SK-N-SH (cell line): ENCODE measurements at regions not wholly inside any gene's neighbourhood (a gene's known extent, or its start where the extent isn't known, plus 50 kb on each side); places are given as distances from the start of the nearest gene placed in this dataset.
A peak's percentile ranks its signal among the peaks of the same experiment; 100 is the strongest.

ENCODE experiments used
- CTCF ChIA-PET: fragments of 300-600, 350-600 bp; formaldehyde crosslinking; extraction: SDS; loops from one replicate; lab custom pipeline; 2021; lab: Yijun Ruan, JAX
- POLR2A ChIA-PET: fragments of 350-600 bp; sonication (Branson Sonifier 250); formaldehyde crosslinking; extraction: SDS; loops from one replicate; lab custom pipeline; 2020; ENCODE audit warnings: antibody characterized with exemption, inconsistent platforms; lab: Yijun Ruan, JAX
- DNase-seq: peaks from one replicate; pipeline ENCODE4 v3.0.0; 2012
- H2AFZ ChIP-seq: fragments of 200-600 bp; sonication (generic); 2 replicates; pipeline ENCODE4 v1.8.1; 2016; ENCODE audit warnings: antibody characterized with exemption, mild to moderate bottlenecking, low read depth
- H3F3A ChIP-seq: fragments of 200-600 bp; sonication (generic); replicated peaks from 2 replicates; pipeline ENCODE3; 2016; ENCODE audit warnings: antibody characterized with exemption, mild to moderate bottlenecking; ENCODE audit not compliant: insufficient read depth
- H3K27ac ChIP-seq, 2 experiments: fragments of 200-500 bp in 1 of 2; fragments of 200-600 bp in 1 of 2; sonication (Bioruptor generic) in 1 of 2; sonication (generic), shearing (Covaris generic) in 1 of 2; 2 replicates each; pipeline versions ENCODE4 v1.5.1 to v1.6.1; 2014 to 2016; ENCODE audit warnings: low read depth in 2 of 2, inconsistent platforms in 1 of 2, low read length in 1 of 2, mild to moderate bottlenecking in 1 of 2, mixed read lengths in 1 of 2
- H3K27me3 ChIP-seq: fragments of 200-600 bp; sonication (generic), shearing (Covaris generic); 2 replicates; pipeline ENCODE4 v1.6.1; 2016; ENCODE audit warnings: mixed run types; ENCODE audit not compliant: insufficient read depth
- H3K36me3 ChIP-seq, 2 experiments: fragments of 200-500 bp in 1 of 2; fragments of 200-600 bp in 1 of 2; sonication (Bioruptor generic) in 1 of 2; sonication (generic) in 1 of 2; replicated peaks in 1 of 2; 2 replicates each; pipeline versions ENCODE3 to v1.5.1; 2014 to 2016; ENCODE audit warnings: low read length in 1 of 2, mild to moderate bottlenecking in 1 of 2; ENCODE audit not compliant: insufficient read depth in 2 of 2, control insufficient read depth in 1 of 2
- H3K4me1 ChIP-seq, 2 experiments: fragments of 200-500 bp in 1 of 2; fragments of 200-600 bp in 1 of 2; sonication (Bioruptor generic) in 1 of 2; sonication (generic), shearing (Covaris generic) in 1 of 2; 2 replicates each; pipeline versions ENCODE4 v1.5.1 to v1.6.1; 2014 to 2016; ENCODE audit warnings: low read depth in 1 of 2, low read length in 1 of 2, mixed run types in 1 of 2; ENCODE audit not compliant: insufficient read depth in 2 of 2, control insufficient read depth in 1 of 2
- H3K4me2 ChIP-seq: fragments of 200-600 bp; sonication (generic), shearing (Covaris generic); 2 replicates; pipeline ENCODE4 v1.6.1; 2017; ENCODE audit warnings: mixed run types
- H3K4me3 ChIP-seq, 2 experiments: fragments of 200-500 bp in 1 of 2; fragments of 200-600 bp in 1 of 2; sonication (Bioruptor generic) in 1 of 2; sonication (generic), shearing (Covaris generic) in 1 of 2; 2 replicates each; pipeline versions ENCODE4 v1.5.1 to v1.8.1; 2014 to 2016; ENCODE audit warnings: low read depth in 2 of 2, inconsistent platforms in 1 of 2, low read length in 1 of 2, mild to moderate bottlenecking in 1 of 2, mixed read lengths in 1 of 2, moderate library complexity in 1 of 2
- H3K79me2 ChIP-seq: fragments of 200-600 bp; sonication (generic); 2 replicates; pipeline ENCODE4 v1.8.1; 2017; ENCODE audit warnings: mild to moderate bottlenecking; ENCODE audit not compliant: insufficient read depth
- H3K9ac ChIP-seq: fragments of 200-600 bp; sonication (generic); 2 replicates; pipeline ENCODE4 v1.6.1; 2017; ENCODE audit warnings: mixed run types
- H3K9me2 ChIP-seq: fragments of 200-600 bp; sonication (generic); 2 replicates; pipeline ENCODE4 v1.6.1; 2017; ENCODE audit warnings: mixed run types
- H3K9me3 ChIP-seq: fragments of 200-600 bp; sonication (generic); 2 replicates; pipeline ENCODE4 v1.6.1; 2017; ENCODE audit warnings: mixed run types, mild to moderate bottlenecking, moderate library complexity
- H4K20me1 ChIP-seq: fragments of 200-600 bp; sonication (generic); 2 replicates; pipeline ENCODE4 v1.6.1; 2017; ENCODE audit warnings: mild to moderate bottlenecking, mixed run types; ENCODE audit not compliant: insufficient read depth
- EP300 ChIP-seq, 2 experiments: IDR thresholded peaks; 2 replicates each; pipeline versions ENCODE4 v1.4.0 to v1.6.1; 2012; ENCODE audit warnings: borderline replicate concordance in 1 of 2, low read depth in 1 of 2, low read length in 1 of 2
- FOXM1 ChIP-seq: IDR thresholded peaks from 2 replicates; pipeline ENCODE4 v1.4.0; 2012; ENCODE audit warnings: low read depth, mild to moderate bottlenecking
- MXI1 ChIP-seq: IDR thresholded peaks from 2 replicates; pipeline ENCODE4 v1.6.1; 2012; ENCODE audit warnings: mild to moderate bottlenecking, low read depth, low read length, improper control_type of control experiment
- NRF1 ChIP-seq: IDR thresholded peaks from 2 replicates; pipeline ENCODE4 v1.6.1; 2012; ENCODE audit warnings: low read depth, mild to moderate bottlenecking, low read length
- POLR2AphosphoS5 ChIP-seq: IDR thresholded peaks from 2 replicates; pipeline ENCODE4 v1.6.1; 2012; ENCODE audit warnings: low read depth, low read length
- RCOR1 ChIP-seq: fragments of 150-350 bp; IDR thresholded peaks from 2 replicates; pipeline ENCODE4 v1.6.1; 2017; ENCODE audit warnings: antibody characterized with exemption, low read length
- TCF12 ChIP-seq: IDR thresholded peaks from 2 replicates; pipeline ENCODE4 v1.4.0; 2012
- WGBS: methylation state at CpG from one replicate; pipeline ENCODE4 v1.1.6; 2017; ENCODE audit warnings: low lambda C conversion rate; 5-methylcytosine and 5-hydroxymethylcytosine counted together
- TF ChIP-seq, protein P1 (sequence below): IDR thresholded peaks from 2 replicates; pipeline ENCODE4 v1.4.0; 2012; ENCODE audit warnings: low read depth, borderline replicate concordance

DNA sequence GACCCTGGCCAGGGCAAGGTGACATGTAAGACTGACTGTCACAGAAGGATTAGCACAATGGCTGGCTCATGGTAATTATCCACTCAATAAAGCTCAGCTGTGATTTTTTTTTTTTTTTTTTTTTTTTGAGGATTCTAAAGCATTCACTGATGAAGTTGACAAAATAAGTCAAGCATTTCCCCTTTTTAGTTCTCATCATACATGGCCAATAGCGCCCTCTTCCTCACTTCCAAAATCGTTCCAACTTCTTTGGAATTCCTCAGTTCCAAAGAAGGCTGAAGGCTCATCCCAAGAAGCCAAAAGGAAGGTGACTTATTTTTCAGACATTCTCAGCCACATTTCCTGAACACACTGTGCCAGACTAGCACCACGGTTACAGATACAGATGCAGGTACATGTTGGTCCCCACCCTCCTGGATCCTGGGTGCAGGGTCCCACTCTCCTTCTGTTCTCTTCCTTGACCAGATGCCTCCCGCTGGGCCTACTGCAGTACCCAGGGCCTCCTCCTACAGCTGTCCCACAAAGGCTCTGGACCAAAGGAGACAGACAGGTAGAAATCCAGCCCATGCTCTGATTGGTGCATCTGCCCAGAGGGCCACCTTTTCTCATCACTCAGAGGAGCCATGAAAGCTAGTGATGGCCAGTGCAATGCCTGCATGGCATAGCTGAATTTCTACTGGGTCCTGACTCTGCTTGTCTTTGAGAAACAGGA lies 202.6 kb downstream of the UACA start:
- Histone ChIP-seq H3K9me2 (no peaks in the 10 kb centered on the region), H3F3A (no peaks in the 10 kb centered on the region), H3K4me2 (no peak overlapping the region), H3K27ac (no peak overlapping the region), H3K4me1 (peaks cover 4 to 13% of the 10 kb centered on the region in 2 experiments; a peak in 1 of 4 replicates), H3K27me3 (no peaks in the 10 kb centered on the region; the same call in 1 of the 2 replicates), H4K20me1 (no peaks in the 10 kb centered on the region), H3K4me3 (no peak overlapping the region), H3K9ac (no peak overlapping the region), H3K9me3 (no peaks in the 10 kb centered on the region), H2AFZ (no peak overlapping the region), H3K36me3 (no peaks in the 10 kb centered on the region), H3K79me2 (no peaks in the 10 kb centered on the region)
- DNase-seq: no peak
- POLR2A ChIA-PET: no interaction called here
- CTCF ChIA-PET: interaction anchor here (0.9 to 2.0 kb wide), 2 partner anchors 9 to 72 kb away, joined by 3 to 8 read pairs; no protein-coding TSS in a partner anchor
- 70% methylated on average over 4 of the region's 4 CpGs for WGBS
- TF ChIP-seq EP300 (IDR thresholded peaks at IDR 0.05; ENCODE audit: borderline replicate concordance in 1 of 2, low read depth in 1 of 2, low read length in 1 of 2) (no peak), TCF12 (no peak)

DNA sequence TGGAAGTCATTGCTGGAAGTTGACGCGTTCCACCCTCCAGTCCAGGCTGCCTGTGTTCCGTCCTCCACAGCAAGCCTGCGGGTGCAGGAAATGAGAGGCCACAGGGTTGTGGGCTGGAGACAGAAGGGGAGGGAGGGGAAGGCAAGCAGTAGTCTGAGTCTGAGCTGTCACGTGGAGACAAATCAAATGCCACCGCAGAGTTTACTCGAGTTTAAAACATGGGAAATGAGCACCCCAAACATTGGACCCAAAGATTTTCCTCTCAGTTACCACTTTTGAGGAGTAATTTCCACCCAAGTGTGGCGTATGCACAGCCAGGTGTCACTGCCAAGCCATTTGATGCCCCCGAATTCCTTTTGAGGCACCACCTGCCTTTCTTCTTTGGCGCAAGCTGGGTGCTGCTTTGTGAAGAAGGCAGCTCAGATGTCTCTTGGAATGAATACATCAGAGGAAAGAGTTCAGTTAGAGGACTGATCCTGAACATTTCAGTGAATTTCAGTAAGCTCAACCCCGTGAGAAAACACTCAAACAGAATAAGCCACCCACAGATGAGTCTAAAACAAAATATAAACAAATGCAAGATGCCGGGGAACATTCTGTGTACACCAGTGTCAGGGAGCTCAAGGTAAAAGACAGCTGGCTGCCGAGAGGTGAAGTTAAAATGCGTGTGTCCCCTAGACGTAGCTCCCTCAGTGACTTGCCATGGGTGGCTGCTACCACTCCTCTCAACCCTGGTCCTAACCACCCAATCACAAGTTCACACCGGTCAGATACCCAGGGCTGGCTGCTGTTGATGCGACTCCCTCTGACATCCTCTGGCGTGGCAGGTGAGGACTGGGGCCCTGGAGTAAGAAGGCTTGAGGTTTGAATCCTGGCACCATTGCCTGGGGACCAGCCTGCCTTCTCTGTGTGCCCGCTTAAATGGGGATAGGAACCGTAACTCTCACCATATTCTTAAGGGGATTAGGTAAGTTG lies 203.8 kb downstream of the UACA start:
- no peaks in the 10 kb centered on the region for H3K36me3 ChIP-seq
- H3K4me2 ChIP-seq: peak overlapping the region; percentile 13; the same call in 1 of the 2 replicates

More for the DNA sequence above, 203.8 kb downstream of the UACA start:
- Histone ChIP-seq H4K20me1 (no peaks in the 10 kb centered on the region), H3K27ac (no peak overlapping the region), H3K4me3 (no peak overlapping the region), H2AFZ (no peak overlapping the region), H3K27me3 (peaks cover 4% of the 10 kb centered on the region), H3K9me2 (no peaks in the 10 kb centered on the region), H3K79me2 (no peaks in the 10 kb centered on the region), H3K4me1 (peaks cover 4 to 13% of the 10 kb centered on the region in 2 experiments; a peak in 1 of 4 replicates), H3F3A (no peaks in the 10 kb centered on the region), H3K9me3 (no peaks in the 10 kb centered on the region), H3K9ac (no peak overlapping the region)
- ChIA-PET POLR2A (no interaction called here), CTCF (interaction anchor here (1.0 kb wide), 1 partner anchor 163 kb away, joined by 3 read pairs; no protein-coding TSS in a partner anchor)
- DNase-seq: peak; percentile 61
- 72% methylated on average over 20 of the region's 20 CpGs for WGBS
- TF ChIP-seq NRF1 (no peak), FOXM1 (no peak), TCF12 (no peak), POLR2AphosphoS5 (no peak), MXI1 (no peak), RCOR1 (no peak)
- TF ChIP-seq, protein P1, sequence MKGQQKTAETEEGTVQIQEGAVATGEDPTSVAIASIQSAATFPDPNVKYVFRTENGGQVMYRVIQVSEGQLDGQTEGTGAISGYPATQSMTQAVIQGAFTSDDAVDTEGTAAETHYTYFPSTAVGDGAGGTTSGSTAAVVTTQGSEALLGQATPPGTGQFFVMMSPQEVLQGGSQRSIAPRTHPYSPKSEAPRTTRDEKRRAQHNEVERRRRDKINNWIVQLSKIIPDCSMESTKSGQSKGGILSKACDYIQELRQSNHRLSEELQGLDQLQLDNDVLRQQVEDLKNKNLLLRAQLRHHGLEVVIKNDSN: peak; percentile 36; the same call in 1 of the 2 replicates
